GM23248 (cell line): ENCODE measurements at regions not wholly inside any gene's neighbourhood (a gene's known extent, or its start where the extent isn't known, plus 50 kb on each side); places are given as distances from the start of the nearest gene placed in this dataset.

Experiments
- EZH2 ChIP-seq: fragments of 200-600 bp; sonication (generic); IDR thresholded peaks from 2 replicates; pipeline ENCODE4 v1.6.1; 2018; ENCODE audit warnings: antibody characterized with exemption, mild to moderate bottlenecking; ENCODE audit not compliant: insufficient read depth, poor library complexity, severe bottlenecking
- EZH2phosphoT487 ChIP-seq: fragments of 200-600 bp; sonication (generic); IDR thresholded peaks from 2 replicates; pipeline ENCODE4 v1.6.1; 2018; ENCODE audit warnings: antibody characterized with exemption, moderate library complexity, mild to moderate bottlenecking, low read depth; ENCODE audit not compliant: insufficient read depth

DNA sequence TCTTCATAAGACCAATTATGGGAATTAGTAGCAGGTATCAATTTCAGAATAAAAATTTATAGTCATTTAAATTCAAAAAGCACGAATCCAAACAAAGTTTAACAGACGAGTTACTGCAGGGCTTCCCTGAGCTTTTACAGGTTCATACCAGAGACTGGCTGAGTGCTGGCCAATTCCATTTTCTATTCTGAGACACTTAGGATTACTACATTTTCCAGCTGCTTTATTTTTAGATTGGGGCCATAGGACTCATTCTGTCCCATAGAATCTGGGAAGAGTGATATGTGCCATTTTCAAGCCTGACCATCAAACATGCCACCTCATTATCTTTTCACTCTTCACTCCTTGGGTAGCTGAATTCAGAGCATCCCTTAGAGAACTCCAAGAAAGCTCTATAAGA is 410.7 kb downstream of the DNAH5 start:
- TF ChIP-seq EZH2 (no peak), EZH2phosphoT487 (no peak)
